ENCODE measurements at regions not wholly inside any gene's neighbourhood (a gene's known extent, or its start where the extent isn't known, plus 50 kb on each side); places are given as distances from the start of the nearest gene placed in this dataset.

GRCh38 chr1:209491897-209492296, 91.6 kb upstream of the CAMK1G start:
- no peak overlapping the region for H4K91ac ChIP-seq (ENCODE audit: low read depth, low read length)
- H3K4ac ChIP-seq (ENCODE audit: low read depth, low read length), result no peak overlapping the region
- H3K27me3 ChIP-seq (ENCODE audit: insufficient read depth, low read length), result no peaks in the 10 kb centered on the region
- no CpG with 5 or more reads among the region's 4 CpGs for WGBS (ENCODE audit: extremely low coverage, insufficient coverage, insufficient read length)
- peaks cover 2% of the 10 kb centered on the region for H3K9me3 ChIP-seq (ENCODE audit: insufficient read depth, low read depth, low read length)
- H2BK12ac ChIP-seq (ENCODE audit: low read length), result no peak overlapping the region
- no peaks in the 10 kb centered on the region for H3K36me3 ChIP-seq (ENCODE audit: control insufficient read depth in 1 of 2, insufficient read depth in 2 of 2, low read length in 2 of 2)
- no peaks in the 10 kb centered on the region for H3K79me1 ChIP-seq (ENCODE audit: low read length)
- no peak overlapping the region for H2BK120ac ChIP-seq (ENCODE audit: insufficient read depth, low read length, poor library complexity)
- H3K23ac ChIP-seq (ENCODE audit: low read length), result no peak overlapping the region
- DNase-seq, result no peak
- no peak overlapping the region for H4K12ac ChIP-seq (ENCODE audit: low read depth, low read length)
- no peak overlapping the region for H3K9ac ChIP-seq (ENCODE audit: low read length)
- no peak overlapping the region for H4K8ac ChIP-seq (ENCODE audit: low read depth, low read length)
- no peak overlapping the region for H3K4me2 ChIP-seq (ENCODE audit: low read length)
- no peak overlapping the region for H3K14ac ChIP-seq (ENCODE audit: low read length)
- no peak overlapping the region for H3K18ac ChIP-seq (ENCODE audit: low read length)
- no peaks in the 10 kb centered on the region for H3K4me1 ChIP-seq (ENCODE audit: control insufficient read depth in 1 of 2, insufficient read depth in 2 of 2, low read length in 2 of 2)
- no peak overlapping the region for H2BK5ac ChIP-seq (ENCODE audit: low read depth, low read length, poor library complexity)
- no peak overlapping the region for H2AK5ac ChIP-seq (ENCODE audit: low read length)
- no peak overlapping the region for H3K27ac ChIP-seq (ENCODE audit: low read depth, low read length)
- no peaks in the 10 kb centered on the region for H3K79me2 ChIP-seq (ENCODE audit: control insufficient read depth, insufficient read depth, low read length, poor library complexity)
- H3K4me3 ChIP-seq (ENCODE audit: low read depth, low read length), result no peak overlapping the region
- H2AFZ ChIP-seq (ENCODE audit: insufficient read depth, low read length, poor library complexity), result no peak overlapping the region

DNA sequence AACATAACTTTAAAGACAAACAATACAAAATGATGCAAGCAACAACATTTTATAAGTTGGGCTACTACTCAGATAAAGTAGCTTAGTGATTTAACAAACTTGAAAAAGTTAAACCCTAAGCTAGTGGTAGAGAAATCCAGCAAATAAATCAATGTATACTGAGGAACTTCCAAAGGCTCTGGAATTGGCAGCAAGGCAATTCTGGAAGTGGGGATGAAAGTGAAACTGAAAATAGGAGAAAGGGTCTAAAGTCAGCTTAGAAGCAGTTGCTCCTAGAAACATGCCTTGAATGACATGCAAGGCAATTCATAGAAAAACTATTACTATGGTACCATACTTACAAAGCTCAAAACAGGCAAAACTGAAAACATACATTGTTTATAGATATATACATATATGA, 90.0 kb upstream of the CAMK1G start:
- H2BK5ac ChIP-seq (ENCODE audit: low read depth, low read length, poor library complexity), result no peak overlapping the region
- no peak overlapping the region for H4K91ac ChIP-seq (ENCODE audit: low read depth, low read length)
- H3K4me2 ChIP-seq (ENCODE audit: low read length), result no peak overlapping the region
- no peak overlapping the region for H2BK12ac ChIP-seq (ENCODE audit: low read length)
- H3K9ac ChIP-seq (ENCODE audit: low read length), result no peak overlapping the region
- H3K79me1 ChIP-seq (ENCODE audit: low read length), result no peaks in the 10 kb centered on the region
- H3K9me3 ChIP-seq (ENCODE audit: insufficient read depth, low read depth, low read length), result peaks cover under 1% of the 10 kb centered on the region
- H3K4me1 ChIP-seq (ENCODE audit: control insufficient read depth in 1 of 2, insufficient read depth in 2 of 2, low read length in 2 of 2), result no peaks in the 10 kb centered on the region
- H3K27ac ChIP-seq (ENCODE audit: low read depth, low read length), result no peak overlapping the region
- H4K12ac ChIP-seq (ENCODE audit: low read depth, low read length), result no peak overlapping the region
- H3K4ac ChIP-seq (ENCODE audit: low read depth, low read length), result no peak overlapping the region
- no peak overlapping the region for H2BK120ac ChIP-seq (ENCODE audit: insufficient read depth, low read length, poor library complexity)
- H3K18ac ChIP-seq (ENCODE audit: low read length), result no peak overlapping the region
- no peaks in the 10 kb centered on the region for H3K36me3 ChIP-seq (ENCODE audit: control insufficient read depth in 1 of 2, insufficient read depth in 2 of 2, low read length in 2 of 2)
- H4K8ac ChIP-seq (ENCODE audit: low read depth, low read length), result no peak overlapping the region
- no peaks in the 10 kb centered on the region for H3K27me3 ChIP-seq (ENCODE audit: insufficient read depth, low read length)
- no peak overlapping the region for H3K23ac ChIP-seq (ENCODE audit: low read length)
- H3K14ac ChIP-seq (ENCODE audit: low read length), result no peak overlapping the region
- H3K4me3 ChIP-seq (ENCODE audit: low read depth, low read length), result no peak overlapping the region
- H2AFZ ChIP-seq (ENCODE audit: insufficient read depth, low read length, poor library complexity), result no peak overlapping the region
- no peaks in the 10 kb centered on the region for H3K79me2 ChIP-seq (ENCODE audit: control insufficient read depth, insufficient read depth, low read length, poor library complexity)
- DNase-seq, result no peak
- H2AK5ac ChIP-seq (ENCODE audit: low read length), result no peak overlapping the region

GRCh38 chr1:209497729-209498128, 85.8 kb upstream of the CAMK1G start:
- Histone ChIP-seq H3K18ac (ENCODE audit: low read length) (no peak overlapping the region), H4K12ac (ENCODE audit: low read depth, low read length) (no peak overlapping the region), H2AK5ac (ENCODE audit: low read length) (no peak overlapping the region), H2BK12ac (ENCODE audit: low read length) (no peak overlapping the region), H3K9me3 (ENCODE audit: insufficient read depth, low read depth, low read length) (peaks cover 8% of the 10 kb centered on the region), H3K27me3 (ENCODE audit: insufficient read depth, low read length) (no peaks in the 10 kb centered on the region), H3K4ac (ENCODE audit: low read depth, low read length) (no peak overlapping the region), H3K4me2 (ENCODE audit: low read length) (no peak overlapping the region), H3K9ac (ENCODE audit: low read length) (no peak overlapping the region), H3K36me3 (ENCODE audit: control insufficient read depth in 1 of 2, insufficient read depth in 2 of 2, low read length in 2 of 2) (no peaks in the 10 kb centered on the region), H2BK5ac (ENCODE audit: low read depth, low read length, poor library complexity) (no peak overlapping the region), H2BK120ac (ENCODE audit: insufficient read depth, low read length, poor library complexity) (no peak overlapping the region), H4K8ac (ENCODE audit: low read depth, low read length) (no peak overlapping the region), H3K4me3 (ENCODE audit: low read depth, low read length) (no peak overlapping the region), H3K14ac (ENCODE audit: low read length) (no peak overlapping the region), H2AFZ (ENCODE audit: insufficient read depth, low read length, poor library complexity) (no peak overlapping the region), H3K79me2 (ENCODE audit: control insufficient read depth, insufficient read depth, low read length, poor library complexity) (no peaks in the 10 kb centered on the region), H3K23ac (ENCODE audit: low read length) (no peak overlapping the region), H4K91ac (ENCODE audit: low read depth, low read length) (no peak overlapping the region), H3K79me1 (ENCODE audit: low read length) (no peaks in the 10 kb centered on the region), H3K4me1 (ENCODE audit: control insufficient read depth in 1 of 2, insufficient read depth in 2 of 2, low read length in 2 of 2) (no peaks in the 10 kb centered on the region), H3K27ac (ENCODE audit: low read depth, low read length) (no peak overlapping the region)
- DNase-seq, result no peak
- WGBS (ENCODE audit: extremely low coverage, insufficient coverage, insufficient read length), result no CpG with 5 or more reads among the region's 1 CpG

DNA sequence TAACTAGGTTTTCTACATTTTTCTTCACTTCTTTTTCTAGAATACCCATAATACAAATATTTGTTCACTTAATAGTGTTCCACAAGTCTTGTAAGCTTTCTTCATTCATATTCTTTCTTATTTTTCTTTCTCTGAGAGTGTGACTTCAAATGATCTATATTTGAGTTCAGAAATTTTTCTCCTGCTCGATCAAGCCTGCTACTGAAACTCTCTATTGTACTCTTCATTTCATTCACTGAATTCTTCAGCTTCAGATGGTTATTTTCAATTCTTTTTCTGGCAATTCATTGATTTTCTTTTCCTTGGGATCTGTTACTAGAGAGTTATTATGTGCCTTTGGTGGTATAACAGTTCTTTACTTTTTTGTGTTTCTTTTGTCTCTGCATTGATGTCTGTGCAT, 82.5 kb upstream of the CAMK1G start:
- H3K9ac ChIP-seq (ENCODE audit: low read length), result no peak overlapping the region
- H3K9me3 ChIP-seq (ENCODE audit: insufficient read depth, low read depth, low read length), result peaks cover 8% of the 10 kb centered on the region
- H2AFZ ChIP-seq (ENCODE audit: insufficient read depth, low read length, poor library complexity), result no peak overlapping the region
- H3K4me2 ChIP-seq (ENCODE audit: low read length), result no peak overlapping the region
- H3K4me1 ChIP-seq (ENCODE audit: control insufficient read depth in 1 of 2, insufficient read depth in 2 of 2, low read length in 2 of 2), result peaks cover 0 to 9% of the 10 kb centered on the region in 2 experiments
- H4K12ac ChIP-seq (ENCODE audit: low read depth, low read length), result no peak overlapping the region
- no peak overlapping the region for H2BK12ac ChIP-seq (ENCODE audit: low read length)
- H3K79me1 ChIP-seq (ENCODE audit: low read length), result peaks cover 5% of the 10 kb centered on the region
- no peak overlapping the region for H2BK120ac ChIP-seq (ENCODE audit: insufficient read depth, low read length, poor library complexity)
- no peak overlapping the region for H3K27ac ChIP-seq (ENCODE audit: low read depth, low read length)
- H4K8ac ChIP-seq (ENCODE audit: low read depth, low read length), result no peak overlapping the region
- DNase-seq, result no peak
- no CpG with 5 or more reads among the region's 1 CpG for WGBS (ENCODE audit: extremely low coverage, insufficient coverage, insufficient read length)
- H4K91ac ChIP-seq (ENCODE audit: low read depth, low read length), result no peak overlapping the region
- no peak overlapping the region for H2BK5ac ChIP-seq (ENCODE audit: low read depth, low read length, poor library complexity)
- H3K14ac ChIP-seq (ENCODE audit: low read length), result no peak overlapping the region
- H3K36me3 ChIP-seq (ENCODE audit: control insufficient read depth in 1 of 2, insufficient read depth in 2 of 2, low read length in 2 of 2), result no peaks in the 10 kb centered on the region
- H2AK5ac ChIP-seq (ENCODE audit: low read length), result no peak overlapping the region
- H3K4me3 ChIP-seq (ENCODE audit: low read depth, low read length), result no peak overlapping the region
- H3K27me3 ChIP-seq (ENCODE audit: insufficient read depth, low read length), result no peaks in the 10 kb centered on the region
- H3K23ac ChIP-seq (ENCODE audit: low read length), result no peak overlapping the region
- H3K4ac ChIP-seq (ENCODE audit: low read depth, low read length), result no peak overlapping the region
- no peaks in the 10 kb centered on the region for H3K79me2 ChIP-seq (ENCODE audit: control insufficient read depth, insufficient read depth, low read length, poor library complexity)
- no peak overlapping the region for H3K18ac ChIP-seq (ENCODE audit: low read length)
